ENCODE measurements at regions not wholly inside any gene's neighbourhood (a gene's known extent, or its start where the extent isn't known, plus 50 kb on each side); places are given as distances from the start of the nearest gene placed in this dataset.

- H3K27ac ChIP-seq (replicated peaks; ENCODE audit: low read length): no peak overlapping the region
- H4K8ac ChIP-seq (ENCODE audit: low read depth, low read length): no peak overlapping the region
- H3K14ac ChIP-seq (ENCODE audit: low read length): no peak overlapping the region
- no peaks in the 10 kb centered on the region for H3K79me1 ChIP-seq (ENCODE audit: low read depth, low read length)
- H2AK5ac ChIP-seq (ENCODE audit: low read depth, low read length): no peak overlapping the region
- H2BK15ac ChIP-seq (ENCODE audit: low read length): no peak overlapping the region
- H3K4me3 ChIP-seq (ENCODE audit: low read length in 2 of 2): no peak overlapping the region
- no peak overlapping the region for H2BK12ac ChIP-seq (ENCODE audit: low read length)
- no peaks in the 10 kb centered on the region for H3K36me3 ChIP-seq (replicated peaks in 1 of 2; ENCODE audit: control insufficient read depth in 2 of 2, insufficient read depth in 2 of 2, low read length in 2 of 2)
- H3K23ac ChIP-seq (ENCODE audit: low read depth, low read length, poor library complexity): no peak overlapping the region
- H4K91ac ChIP-seq (ENCODE audit: low read depth, low read length, poor library complexity): no peak overlapping the region
- peaks cover 0 to 8% of the 10 kb centered on the region in 2 donors for H3K4me1 ChIP-seq (ENCODE audit: control insufficient read depth in 2 of 2, insufficient read depth in 1 of 2, low read depth in 1 of 2, low read length in 2 of 2)
- H3K4me2 ChIP-seq (ENCODE audit: insufficient read depth, low read length, poor library complexity, severe bottlenecking): no peak overlapping the region
- WGBS, 2 donors (ENCODE audit: extremely low coverage in 2 of 2, insufficient read length in 2 of 2, insufficient replicate concordance in 1 of 2): no CpG with 5 or more reads among the region's 2 CpGs
- no peak overlapping the region for H2BK5ac ChIP-seq (ENCODE audit: low read length)
- peaks cover 0 to 7% (median 0%) of the 10 kb centered on the region in 3 experiments for H3K27me3 ChIP-seq (ENCODE audit: control insufficient read depth in 3 of 3, insufficient read depth in 3 of 3, low read depth in 1 of 3, low read length in 3 of 3)
- DNase-seq (ENCODE audit: low spot score): no peak
- H3K18ac ChIP-seq (ENCODE audit: low read length): no peak overlapping the region
- H2AFZ ChIP-seq (ENCODE audit: low read length): no peak overlapping the region
- H3K9me3 ChIP-seq (replicated peaks in 1 of 2; ENCODE audit: control insufficient read depth in 2 of 2, insufficient read depth in 1 of 2, low read depth in 1 of 2, low read length in 2 of 2): peaks cover 0 to 5% of the 10 kb centered on the region in 2 donors
- no peak overlapping the region for H3K4ac ChIP-seq (ENCODE audit: low read length)
- H2BK120ac ChIP-seq (ENCODE audit: low read depth, low read length): no peak overlapping the region
- no peak overlapping the region for H3K9ac ChIP-seq (ENCODE audit: low read depth, low read length, poor library complexity)
These were observed 76.4 kb upstream of the TARS1 start for GRCh38 chr5:33364406-33364805.

- no peak overlapping the region for H2BK120ac ChIP-seq (ENCODE audit: low read depth, low read length)
- H3K79me1 ChIP-seq (ENCODE audit: low read depth, low read length): no peaks in the 10 kb centered on the region
- no peak overlapping the region for H3K4me2 ChIP-seq (ENCODE audit: insufficient read depth, low read length, poor library complexity, severe bottlenecking)
- no peak overlapping the region for H3K14ac ChIP-seq (ENCODE audit: low read length)
- H2BK12ac ChIP-seq (ENCODE audit: low read length): no peak overlapping the region
- no peak overlapping the region for H3K23ac ChIP-seq (ENCODE audit: low read depth, low read length, poor library complexity)
- H3K36me3 ChIP-seq (replicated peaks in 1 of 2; ENCODE audit: control insufficient read depth in 2 of 2, insufficient read depth in 2 of 2, low read length in 2 of 2): no peaks in the 10 kb centered on the region
- no peak overlapping the region for H2BK15ac ChIP-seq (ENCODE audit: low read length)
- no peak overlapping the region for H3K4ac ChIP-seq (ENCODE audit: low read length)
- H2AK5ac ChIP-seq (ENCODE audit: low read depth, low read length): no peak overlapping the region
- no peak overlapping the region for H4K8ac ChIP-seq (ENCODE audit: low read depth, low read length)
- H3K18ac ChIP-seq (ENCODE audit: low read length): no peak overlapping the region
- peaks cover 2 to 8% of the 10 kb centered on the region in 2 donors for H3K4me1 ChIP-seq (ENCODE audit: control insufficient read depth in 2 of 2, insufficient read depth in 1 of 2, low read depth in 1 of 2, low read length in 2 of 2)
- no peak overlapping the region for H2AFZ ChIP-seq (ENCODE audit: low read length)
- no peaks in the 10 kb centered on the region for H3K9me3 ChIP-seq (replicated peaks in 1 of 2; ENCODE audit: control insufficient read depth in 2 of 2, insufficient read depth in 1 of 2, low read depth in 1 of 2, low read length in 2 of 2)
- H3K27ac ChIP-seq (replicated peaks; ENCODE audit: low read length): no peak overlapping the region
- H2BK5ac ChIP-seq (ENCODE audit: low read length): no peak overlapping the region
- peaks cover 0 to 3% (median 0%) of the 10 kb centered on the region in 3 experiments for H3K27me3 ChIP-seq (ENCODE audit: control insufficient read depth in 3 of 3, insufficient read depth in 3 of 3, low read depth in 1 of 3, low read length in 3 of 3)
- H3K4me3 ChIP-seq (ENCODE audit: low read length in 2 of 2): no peak overlapping the region
- no CpG with 5 or more reads among the region's 3 CpGs for WGBS, 2 donors (ENCODE audit: extremely low coverage in 2 of 2, insufficient read length in 2 of 2, insufficient replicate concordance in 1 of 2)
- no peak overlapping the region for H3K9ac ChIP-seq (ENCODE audit: low read depth, low read length, poor library complexity)
- H4K91ac ChIP-seq (ENCODE audit: low read depth, low read length, poor library complexity): no peak overlapping the region
- no peak for DNase-seq (ENCODE audit: low spot score)
These were observed 73.3 kb upstream of the TARS1 start for GRCh38 chr5:33367416-33367815.

- Histone ChIP-seq H2BK5ac (ENCODE audit: low read length) (no peak overlapping the region), H3K4ac (ENCODE audit: low read length) (no peak overlapping the region), H3K27ac (replicated peaks; ENCODE audit: low read length) (no peak overlapping the region), H3K23ac (ENCODE audit: low read depth, low read length, poor library complexity) (no peak overlapping the region), H4K8ac (ENCODE audit: low read depth, low read length) (no peak overlapping the region), H2AK5ac (ENCODE audit: low read depth, low read length) (no peak overlapping the region), H3K9me3 (replicated peaks in 1 of 2; ENCODE audit: control insufficient read depth in 2 of 2, insufficient read depth in 1 of 2, low read depth in 1 of 2, low read length in 2 of 2) (no peaks in the 10 kb centered on the region), H3K4me1 (ENCODE audit: control insufficient read depth in 2 of 2, insufficient read depth in 1 of 2, low read depth in 1 of 2, low read length in 2 of 2) (peaks cover 0 to 2% of the 10 kb centered on the region in 2 donors), H3K14ac (ENCODE audit: low read length) (no peak overlapping the region), H3K4me3 (ENCODE audit: low read length in 2 of 2) (no peak overlapping the region), H2BK120ac (ENCODE audit: low read depth, low read length) (no peak overlapping the region), H3K27me3 (ENCODE audit: control insufficient read depth in 3 of 3, insufficient read depth in 3 of 3, low read depth in 1 of 3, low read length in 3 of 3) (peaks cover 0 to 3% (median 0%) of the 10 kb centered on the region in 3 experiments), H3K9ac (ENCODE audit: low read depth, low read length, poor library complexity) (no peak overlapping the region), H2BK12ac (ENCODE audit: low read length) (no peak overlapping the region), H3K36me3 (replicated peaks in 1 of 2; ENCODE audit: control insufficient read depth in 2 of 2, insufficient read depth in 2 of 2, low read length in 2 of 2) (no peaks in the 10 kb centered on the region), H2AFZ (ENCODE audit: low read length) (no peak overlapping the region), H2BK15ac (ENCODE audit: low read length) (no peak overlapping the region), H3K79me1 (ENCODE audit: low read depth, low read length) (no peaks in the 10 kb centered on the region), H4K91ac (ENCODE audit: low read depth, low read length, poor library complexity) (no peak overlapping the region), H3K4me2 (ENCODE audit: insufficient read depth, low read length, poor library complexity, severe bottlenecking) (no peak overlapping the region), H3K18ac (ENCODE audit: low read length) (no peak overlapping the region)
- DNase-seq (ENCODE audit: low spot score): no peak
- WGBS, 2 donors (ENCODE audit: extremely low coverage in 2 of 2, insufficient read length in 2 of 2, insufficient replicate concordance in 1 of 2): no CpG with 5 or more reads among the region's 5 CpGs
These were observed 71.0 kb upstream of the TARS1 start for GRCh38 chr5:33369485-33370465.

- Histone ChIP-seq H3K9ac (ENCODE audit: low read depth, low read length, poor library complexity) (no peak overlapping the region), H3K23ac (ENCODE audit: low read depth, low read length, poor library complexity) (no peak overlapping the region), H3K4me1 (ENCODE audit: control insufficient read depth in 2 of 2, insufficient read depth in 1 of 2, low read depth in 1 of 2, low read length in 2 of 2) (peaks cover 0 to 2% of the 10 kb centered on the region in 2 donors), H3K79me1 (ENCODE audit: low read depth, low read length) (no peaks in the 10 kb centered on the region), H2BK120ac (ENCODE audit: low read depth, low read length) (no peak overlapping the region), H3K27ac (replicated peaks; ENCODE audit: low read length) (no peak overlapping the region), H3K4me2 (ENCODE audit: insufficient read depth, low read length, poor library complexity, severe bottlenecking) (no peak overlapping the region), H3K4ac (ENCODE audit: low read length) (no peak overlapping the region), H3K27me3 (ENCODE audit: control insufficient read depth in 3 of 3, insufficient read depth in 3 of 3, low read depth in 1 of 3, low read length in 3 of 3) (peaks cover 0 to 3% (median 0%) of the 10 kb centered on the region in 3 experiments), H4K8ac (ENCODE audit: low read depth, low read length) (no peak overlapping the region), H3K18ac (ENCODE audit: low read length) (no peak overlapping the region), H2AK5ac (ENCODE audit: low read depth, low read length) (no peak overlapping the region), H2BK5ac (ENCODE audit: low read length) (no peak overlapping the region), H3K9me3 (replicated peaks in 1 of 2; ENCODE audit: control insufficient read depth in 2 of 2, insufficient read depth in 1 of 2, low read depth in 1 of 2, low read length in 2 of 2) (no peaks in the 10 kb centered on the region), H2BK15ac (ENCODE audit: low read length) (no peak overlapping the region), H3K36me3 (replicated peaks in 1 of 2; ENCODE audit: control insufficient read depth in 2 of 2, insufficient read depth in 2 of 2, low read length in 2 of 2) (no peaks in the 10 kb centered on the region), H2BK12ac (ENCODE audit: low read length) (no peak overlapping the region), H2AFZ (ENCODE audit: low read length) (no peak overlapping the region), H3K14ac (ENCODE audit: low read length) (no peak overlapping the region), H4K91ac (ENCODE audit: low read depth, low read length, poor library complexity) (no peak overlapping the region), H3K4me3 (ENCODE audit: low read length in 2 of 2) (no peak overlapping the region)
- no peak for DNase-seq (ENCODE audit: low spot score)
- no CpG with 5 or more reads among the region's 2 CpGs for WGBS, 2 donors (ENCODE audit: extremely low coverage in 2 of 2, insufficient read length in 2 of 2, insufficient replicate concordance in 1 of 2)
These were observed 70.3 kb upstream of the TARS1 start for GRCh38 chr5:33370466-33370859.
